ENCODE measurements at regions not wholly inside any gene's neighbourhood (a gene's known extent, or its start where the extent isn't known, plus 50 kb on each side); places are given as distances from the start of the nearest gene placed in this dataset.

- DNase-seq: no peak
These were observed 716.6 kb downstream of the BCL11B start for GRCh38 chr14:98555440-98555839.

- DNase-seq: no peak
These were observed 708.0 kb downstream of the BCL11B start for GRCh38 chr14:98564006-98564405.

- no peak for DNase-seq
These were observed 707.5 kb downstream of the BCL11B start for GRCh38 chr14:98564541-98564940.

- DNase-seq: no peak
These were observed 700.9 kb downstream of the BCL11B start for GRCh38 chr14:98571104-98571503.

- no peak for DNase-seq
These were observed 698.9 kb downstream of the BCL11B start for GRCh38 chr14:98573082-98573481.

GRCh38 chr14:98576463-98576862, 695.5 kb downstream of the BCL11B start:
- no peak for DNase-seq

GRCh38 chr14:98578204-98578603, 693.8 kb downstream of the BCL11B start:
- DNase-seq: no peak

GRCh38 chr14:98579140-98579539, 692.9 kb downstream of the BCL11B start:
- no peak for DNase-seq

GRCh38 chr14:98580131-98580678, 691.8 kb downstream of the BCL11B start:
- DNase-seq: peak; percentile 7

GRCh38 chr14:98582276-98582675, 689.7 kb downstream of the BCL11B start:
- DNase-seq: no peak

GRCh38 chr14:98591161-98591560, 680.8 kb downstream of the BCL11B start:
- no peak for DNase-seq

- DNase-seq: no peak
These were observed 679.3 kb downstream of the BCL11B start for GRCh38 chr14:98592611-98593170.

- DNase-seq: no peak
These were observed 678.6 kb downstream of the BCL11B start for GRCh38 chr14:98593361-98593761.

GRCh38 chr14:98594156-98594555, 677.8 kb downstream of the BCL11B start:
- no peak for DNase-seq

GRCh38 chr14:98598576-98598975, 673.4 kb downstream of the BCL11B start:
- DNase-seq: no peak

GRCh38 chr14:98599082-98599481, 672.9 kb downstream of the BCL11B start:
- no peak for DNase-seq

- DNase-seq: no peak
These were observed 669.0 kb downstream of the BCL11B start for GRCh38 chr14:98602983-98603382.

- no peak for DNase-seq
These were observed 667.0 kb downstream of the BCL11B start for GRCh38 chr14:98605043-98605442.

- DNase-seq: no peak
These were observed 665.9 kb downstream of the BCL11B start for GRCh38 chr14:98606041-98606640.

- DNase-seq: no peak
These were observed 665.2 kb downstream of the BCL11B start for GRCh38 chr14:98606816-98607215.

GRCh38 chr14:98607341-98607910, 664.6 kb downstream of the BCL11B start:
- no peak for DNase-seq

GRCh38 chr14:98608071-98609060, 663.6 kb downstream of the BCL11B start:
- DNase-seq: peak; percentile 4

Data from activated CD4-positive, alpha-beta T cell treated with anti-CD3 and anti-CD28 coated beads for 48 hours (primary cell).